Activated effector memory CD4-positive, alpha-beta T cell treated with Interleukin-2 at 50 U/mL for 16 hours (primary cell): ENCODE measurements at regions not wholly inside any gene's neighbourhood (a gene's known extent, or its start where the extent isn't known, plus 50 kb on each side); places are given as distances from the start of the nearest gene placed in this dataset.

Source experiments
- DNase-seq: peaks from one replicate; pipeline ENCODE4 v3.0.0-alpha.2; 2020

GRCh38 chr11:82365351-82365750 is 368.3 kb downstream of the FAM181B start:
- no peak for DNase-seq

GRCh38 chr11:82356316-82356715 is 377.3 kb downstream of the FAM181B start:
- DNase-seq = no peak

- DNase-seq = no peak
These were observed 378.3 kb downstream of the FAM181B start for GRCh38 chr11:82355313-82355823.

- DNase-seq = no peak
These were observed 406.8 kb downstream of the FAM181B start for GRCh38 chr11:82326853-82327252.

GRCh38 chr11:82321206-82321605 is 412.5 kb downstream of the FAM181B start:
- no peak for DNase-seq

- DNase-seq = no peak
These were observed 418.6 kb downstream of the FAM181B start for GRCh38 chr11:82315093-82315492.

GRCh38 chr11:82308979-82309378 is 424.7 kb downstream of the FAM181B start:
- no peak for DNase-seq

GRCh38 chr11:82305123-82305522 is 428.5 kb downstream of the FAM181B start:
- no peak for DNase-seq

GRCh38 chr11:82303671-82304070 is 430.0 kb downstream of the FAM181B start:
- DNase-seq = no peak

- DNase-seq = no peak
These were observed 445.2 kb downstream of the FAM181B start for GRCh38 chr11:82288471-82288870.

- DNase-seq = no peak
These were observed 462.8 kb downstream of the FAM181B start for GRCh38 chr11:82270870-82271269.

- no peak for DNase-seq
These were observed 465.0 kb downstream of the FAM181B start for GRCh38 chr11:82268627-82269026.

- no peak for DNase-seq
These were observed 466.5 kb downstream of the FAM181B start for GRCh38 chr11:82267186-82267585.

- no peak for DNase-seq
These were observed 472.3 kb downstream of the FAM181B start for GRCh38 chr11:82261367-82261766.

- no peak for DNase-seq
These were observed 483.6 kb downstream of the FAM181B start for GRCh38 chr11:82250047-82250446.

- no peak for DNase-seq
These were observed 486.7 kb downstream of the FAM181B start for GRCh38 chr11:82246926-82247325.

- DNase-seq = no peak
These were observed 494.2 kb downstream of the FAM181B start for GRCh38 chr11:82239498-82239897.

GRCh38 chr11:82234256-82234655 is 499.4 kb downstream of the FAM181B start:
- DNase-seq = no peak

GRCh38 chr11:82233201-82233600 is 500.5 kb downstream of the FAM181B start:
- DNase-seq = no peak

GRCh38 chr11:82229341-82229740 is 504.3 kb downstream of the FAM181B start:
- DNase-seq = no peak

- no peak for DNase-seq
These were observed 507.7 kb downstream of the FAM181B start for GRCh38 chr11:82225930-82226329.

- DNase-seq = no peak
These were observed 508.2 kb downstream of the FAM181B start for GRCh38 chr11:82225502-82225901.

- DNase-seq = no peak
These were observed 516.6 kb downstream of the FAM181B start for GRCh38 chr11:82216927-82217570.

GRCh38 chr11:82210011-82210410 is 523.7 kb downstream of the FAM181B start:
- no peak for DNase-seq

GRCh38 chr11:82195283-82195682 is 538.4 kb downstream of the FAM181B start:
- no peak for DNase-seq
